SK-N-SH treated with all-trans-retinoic acid at 6 μM for 48 hours (cell line): ENCODE measurements at regions not wholly inside any gene's neighbourhood (a gene's known extent, or its start where the extent isn't known, plus 50 kb on each side); places are given as distances from the start of the nearest gene placed in this dataset.
"Not testable (repeated sequence)": the region's sequence is repeated elsewhere in the genome, so short reads cannot be mapped to it uniquely, and the experiment has no call there.

Experiments used
- ATAC-seq: fragments of 200-7000 bp; cut with Tn5 transposase; 3 replicates; pipeline ENCODE4 v1.9.1; 2020; ENCODE audit warnings: mild to moderate bottlenecking, moderate library complexity
- ARNTL ChIP-seq: fragments of 450-650 bp; formaldehyde crosslinking; IDR thresholded peaks from 2 replicates; pipeline ENCODE4 v1.5.0; 2020; ENCODE audit warnings: low read depth, mild to moderate bottlenecking, moderate library complexity, borderline replicate concordance
- CSDC2 ChIP-seq: fragments of 250-450 bp; sonication (Bioruptor Pico); IDR thresholded peaks from 2 replicates; pipeline ENCODE4 v1.5.0; 2020; ENCODE audit warnings: mild to moderate bottlenecking, moderate library complexity
- CSRNP3 ChIP-seq: fragments of 250-450 bp; sonication (Bioruptor Pico); IDR thresholded peaks from 2 replicates; pipeline ENCODE4 v1.5.1; 2021; ENCODE audit warnings: mild to moderate bottlenecking, moderate library complexity
- ESRRG ChIP-seq: fragments of 250-450 bp; sonication (Bioruptor Pico); IDR thresholded peaks from 2 replicates; pipeline ENCODE4 v1.6.1; 2021; ENCODE audit warnings: mild to moderate bottlenecking
- GLIS3 ChIP-seq: fragments of 250-450 bp; sonication (Bioruptor Pico); IDR thresholded peaks from 2 replicates; pipeline ENCODE4 v1.5.0; 2020; ENCODE audit warnings: mild to moderate bottlenecking, moderate library complexity
- ISL1 ChIP-seq: fragments of 250-450 bp; sonication (Bioruptor Pico); IDR thresholded peaks from 2 replicates; pipeline ENCODE4 v2.1.2; 2022; ENCODE audit warnings: mild to moderate bottlenecking, moderate library complexity
- OSR1 ChIP-seq: fragments of 250-450 bp; sonication (Bioruptor Pico); IDR thresholded peaks from 2 replicates; pipeline ENCODE4 v1.8.0; 2022; ENCODE audit warnings: moderate library complexity, mild to moderate bottlenecking, inconsistent platforms
- POU6F1 ChIP-seq: fragments of 250-450 bp; sonication (Bioruptor Pico); IDR thresholded peaks from 2 replicates; pipeline ENCODE4 v1.8.0; 2021; ENCODE audit warnings: low read depth, mild to moderate bottlenecking, moderate library complexity, borderline replicate concordance
- PPARA ChIP-seq: fragments of 250-450 bp; sonication (Bioruptor Pico); IDR thresholded peaks from 2 replicates; pipeline ENCODE4 v1.5.0; 2020; ENCODE audit warnings: mild to moderate bottlenecking, borderline replicate concordance
- SNAI2 ChIP-seq: fragments of 250-450 bp; sonication (Bioruptor Pico); IDR thresholded peaks from 2 replicates; pipeline ENCODE4 v1.5.0; 2020; ENCODE audit warnings: mild to moderate bottlenecking, moderate library complexity
- TCF4 ChIP-seq: fragments of 250-450 bp; sonication (Bioruptor Pico); IDR thresholded peaks from 2 replicates; pipeline ENCODE4 v1.8.0; 2021; ENCODE audit warnings: mild to moderate bottlenecking, moderate library complexity, borderline replicate concordance
- TOX ChIP-seq: fragments of 250-450 bp; sonication (Bioruptor Pico); IDR thresholded peaks from 2 replicates; pipeline ENCODE4 v1.8.0; 2021; ENCODE audit warnings: mild to moderate bottlenecking, moderate library complexity, borderline replicate concordance
- TSHZ2 ChIP-seq: fragments of 250-450 bp; sonication (Bioruptor Pico); IDR thresholded peaks from 2 replicates; pipeline ENCODE4 v1.5.0; 2020; ENCODE audit warnings: mild to moderate bottlenecking, moderate library complexity
- ZC3H10 ChIP-seq: fragments of 250-450 bp; sonication (Bioruptor Pico); IDR thresholded peaks from 2 replicates; pipeline ENCODE4 v1.5.1; 2021; ENCODE audit warnings: mild to moderate bottlenecking, moderate library complexity
- ZFP3 ChIP-seq: fragments of 250-450 bp; sonication (Bioruptor Pico); IDR thresholded peaks from 2 replicates; pipeline ENCODE4 v1.5.0; 2020; ENCODE audit warnings: mild to moderate bottlenecking, moderate library complexity
- ZNF565 ChIP-seq: fragments of 450-650 bp; formaldehyde crosslinking; conservative IDR thresholded peaks from 2 replicates; pipeline ENCODE4 v1.5.0; 2020; ENCODE audit warnings: low read depth, mild to moderate bottlenecking, moderate library complexity
- ZNF70 ChIP-seq: fragments of 450-650 bp; formaldehyde crosslinking; IDR thresholded peaks from 2 replicates; pipeline ENCODE4 v1.5.0; 2020; ENCODE audit warnings: mild to moderate bottlenecking, moderate library complexity
- TF ChIP-seq, protein P1 (sequence below): fragments of 250-450 bp; sonication (Bioruptor Pico); IDR thresholded peaks from 2 replicates; pipeline ENCODE4 v1.5.1; 2020; ENCODE audit warnings: low read depth, mild to moderate bottlenecking, moderate library complexity

GRCh38 chr7:9719303-9719702 is 1254.4 kb upstream of the PHF14 start (continued):
- TF ChIP-seq ZNF70 (CRISPR knock-in tag): no peak
- no peak for TF ChIP-seq ZNF565 (CRISPR knock-in tag)
- TF ChIP-seq CSDC2 (CRISPR knock-in tag): no peak

DNA sequence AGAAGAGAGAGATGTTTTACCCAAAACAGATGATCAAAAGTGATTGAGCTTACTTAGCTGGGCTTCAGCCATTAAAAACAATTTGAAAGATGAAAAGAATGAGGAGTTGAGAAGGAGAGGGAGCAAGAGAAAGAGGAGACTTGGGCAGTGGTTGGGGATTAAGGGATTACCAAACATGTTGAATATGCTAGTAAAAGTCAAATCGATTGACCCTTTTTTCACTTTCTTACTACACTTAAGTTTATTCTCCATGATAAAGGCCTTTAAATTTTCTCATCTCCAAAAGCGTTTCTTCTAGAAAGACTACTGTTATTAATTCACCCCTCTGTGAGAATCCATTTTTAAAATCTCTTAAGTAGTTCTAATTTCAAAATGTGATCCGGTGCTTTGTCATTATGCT is 1254.0 kb upstream of the PHF14 start:
- no peak for TF ChIP-seq TCF4 (CRISPR knock-in tag)
- TF ChIP-seq, protein P1, sequence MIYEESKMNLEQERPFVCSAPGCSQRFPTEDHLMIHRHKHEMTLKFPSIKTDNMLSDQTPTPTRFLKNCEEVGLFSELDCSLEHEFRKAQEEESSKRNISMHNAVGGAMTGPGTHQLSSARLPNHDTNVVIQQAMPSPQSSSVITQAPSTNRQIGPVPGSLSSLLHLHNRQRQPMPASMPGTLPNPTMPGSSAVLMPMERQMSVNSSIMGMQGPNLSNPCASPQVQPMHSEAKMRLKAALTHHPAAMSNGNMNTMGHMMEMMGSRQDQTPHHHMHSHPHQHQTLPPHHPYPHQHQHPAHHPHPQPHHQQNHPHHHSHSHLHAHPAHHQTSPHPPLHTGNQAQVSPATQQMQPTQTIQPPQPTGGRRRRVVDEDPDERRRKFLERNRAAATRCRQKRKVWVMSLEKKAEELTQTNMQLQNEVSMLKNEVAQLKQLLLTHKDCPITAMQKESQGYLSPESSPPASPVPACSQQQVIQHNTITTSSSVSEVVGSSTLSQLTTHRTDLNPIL (CRISPR knock-in tag): no peak
- TF ChIP-seq ESRRG: no peak
- no peak for TF ChIP-seq ZNF70 (CRISPR knock-in tag)
- no peak for TF ChIP-seq ZC3H10 (CRISPR knock-in tag)
- TF ChIP-seq GLIS3: no peak
- TF ChIP-seq ARNTL (CRISPR knock-in tag): no peak
- TF ChIP-seq TOX (CRISPR knock-in tag): no peak
- no peak for TF ChIP-seq PPARA (CRISPR knock-in tag)
- TF ChIP-seq ZFP3 (CRISPR knock-in tag): no peak
- TF ChIP-seq, all 23 proteins: peak for 0
- no peak for ATAC-seq

DNA sequence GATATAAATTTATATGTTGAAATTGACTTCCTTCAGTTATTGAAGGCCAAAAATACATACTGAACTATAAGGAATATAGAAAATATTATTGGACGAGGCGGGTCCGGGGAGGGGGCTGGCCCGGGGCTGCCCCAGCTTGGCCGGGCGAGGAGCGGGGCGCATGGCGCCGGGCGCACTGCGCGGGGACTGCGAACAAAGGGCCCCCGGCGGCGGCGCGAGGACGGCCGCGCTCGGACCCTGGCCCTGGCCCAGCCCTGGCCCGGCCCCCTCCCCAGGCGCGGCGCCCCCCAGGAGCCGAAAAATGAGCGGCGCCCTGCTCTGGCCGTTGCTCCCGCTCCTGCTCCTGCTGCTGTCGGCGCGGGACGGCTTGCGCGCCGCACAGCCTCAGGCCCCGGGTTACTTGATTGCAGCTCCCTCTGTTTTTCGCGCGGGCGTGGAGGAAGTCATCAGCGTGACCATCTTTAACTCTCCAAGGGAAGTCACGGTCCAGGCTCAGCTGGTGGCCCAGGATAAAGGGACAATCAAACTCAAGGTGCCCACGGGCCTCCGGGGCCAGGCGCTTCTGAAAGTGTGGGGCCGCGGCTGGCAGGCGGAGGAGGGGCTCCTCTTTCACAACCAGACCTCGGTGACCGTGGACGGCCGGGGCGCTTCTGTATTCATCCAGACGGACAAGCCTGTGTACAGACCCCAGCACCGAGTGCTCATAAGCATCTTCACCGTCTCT is 1247.6 kb upstream of the PHF14 start:
- not testable (repeated sequence) for ATAC-seq

DNA sequence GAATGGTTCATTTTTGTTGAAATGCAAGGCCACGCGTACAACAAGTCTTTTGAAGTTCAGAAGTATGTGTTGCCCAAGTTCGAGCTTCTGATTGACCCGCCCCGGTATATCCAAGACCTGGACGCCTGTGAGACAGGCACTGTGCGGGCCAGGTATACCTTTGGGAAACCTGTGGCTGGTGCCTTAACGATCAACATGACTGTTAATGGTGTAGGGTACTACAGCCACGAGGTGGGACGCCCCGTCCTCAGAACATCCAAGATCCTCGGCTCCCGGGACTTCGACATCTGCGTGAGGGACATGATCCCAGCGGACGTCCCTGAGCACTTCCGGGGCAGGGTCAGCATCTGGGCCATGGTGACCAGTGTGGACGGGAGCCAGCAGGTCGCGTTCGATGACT is 1246.9 kb upstream of the PHF14 start:
- ATAC-seq: not testable (repeated sequence)

DNA sequence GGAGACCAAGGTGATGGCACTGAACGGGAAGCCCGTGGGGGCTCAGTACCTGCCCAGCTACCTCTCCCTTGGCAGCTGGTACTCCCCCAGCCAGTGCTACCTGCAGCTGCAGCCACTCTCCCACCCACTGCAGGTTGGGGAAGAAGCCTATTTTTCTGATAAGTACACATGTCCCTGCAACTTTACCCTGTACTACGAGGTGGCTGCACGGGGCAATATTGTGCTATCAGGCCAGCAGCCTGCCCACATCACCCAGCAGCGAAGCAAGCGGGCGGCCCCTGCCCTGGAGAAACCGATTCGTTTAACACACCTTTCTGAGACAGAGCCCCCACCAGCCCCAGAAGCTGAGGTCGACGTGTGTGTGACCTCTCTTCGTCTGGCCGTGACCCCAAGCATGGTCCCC is 1246.2 kb upstream of the PHF14 start:
- not testable (repeated sequence) for ATAC-seq

DNA sequence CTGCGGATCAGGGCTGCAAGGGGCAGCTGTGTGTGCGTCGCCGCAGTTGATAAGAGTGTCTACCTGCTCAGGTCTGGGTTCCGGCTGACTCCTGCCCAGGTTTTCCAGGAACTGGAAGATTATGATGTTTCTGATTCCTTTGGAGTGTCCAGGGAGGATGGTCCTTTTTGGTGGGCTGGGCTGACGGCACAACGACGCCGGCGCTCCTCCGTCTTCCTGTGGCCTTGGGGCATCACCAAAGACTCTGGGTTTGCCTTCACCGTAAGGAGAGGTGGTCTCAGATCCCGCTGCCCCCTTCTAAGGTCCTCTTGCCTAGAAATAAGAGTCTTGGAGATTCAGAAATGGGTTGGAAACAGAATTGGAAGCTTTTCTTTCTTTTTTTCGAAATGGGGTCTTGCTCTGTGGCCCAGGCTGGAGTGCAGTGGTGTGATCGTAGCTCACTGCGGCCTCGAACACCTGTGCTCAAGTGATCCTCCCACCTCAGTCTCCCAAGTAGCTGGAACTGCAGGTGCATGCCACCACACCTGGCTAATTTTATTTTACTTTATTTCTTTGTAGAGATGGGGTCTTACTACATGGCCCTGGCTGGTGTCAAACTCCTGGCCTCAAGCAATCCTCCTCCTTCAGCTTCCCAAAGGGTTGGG is 1245.5 kb upstream of the PHF14 start:
- ATAC-seq: not testable (repeated sequence)

- TF ChIP-seq SNAI2 (CRISPR knock-in tag): no peak
- no peak for TF ChIP-seq OSR1 (CRISPR knock-in tag)
- no peak for TF ChIP-seq TOX (CRISPR knock-in tag)
- no peak for TF ChIP-seq POU6F1 (CRISPR knock-in tag)
- TF ChIP-seq PPARA (CRISPR knock-in tag): no peak
- TF ChIP-seq ISL1 (CRISPR knock-in tag): no peak
- TF ChIP-seq TSHZ2 (CRISPR knock-in tag): no peak
- TF ChIP-seq CSRNP3 (CRISPR knock-in tag): no peak
- no peak for TF ChIP-seq CSDC2 (CRISPR knock-in tag)
- no peak for TF ChIP-seq ZC3H10 (CRISPR knock-in tag)
- TF ChIP-seq ZNF70 (CRISPR knock-in tag): no peak
- TF ChIP-seq, all 23 proteins: peak for 0
- ATAC-seq: no peak
Observed at GRCh38 chr7:9752033-9752432, 1221.6 kb upstream of the PHF14 start.
